Right ventricle myocardium inferior (tissue), 1 donor: ENCODE measurements at regions not wholly inside any gene's neighbourhood (a gene's known extent, or its start where the extent isn't known, plus 50 kb on each side); places are given as distances from the start of the nearest gene placed in this dataset.

Experiments used
- ATAC-seq: fragments of 200-7000 bp; cut with Tn5 transposase; one replicate; pipeline ENCODE4 v1.9.1; 2020; ENCODE audit warnings: mild to moderate bottlenecking, moderate library complexity
- DNase-seq: peaks from one replicate; pipeline ENCODE4 v3.0.0; 2021; ENCODE audit errors: missing footprints
- intact Hi-C: fragments of 100-400 bp; cut with DNase I; formaldehyde crosslinking; loops from one replicate; pipeline ENCODE4 v1.11.0; 2022
- donor health status: DM: no; HTN: yes; CAD: no; lungs with severe emphysema.

DNA sequence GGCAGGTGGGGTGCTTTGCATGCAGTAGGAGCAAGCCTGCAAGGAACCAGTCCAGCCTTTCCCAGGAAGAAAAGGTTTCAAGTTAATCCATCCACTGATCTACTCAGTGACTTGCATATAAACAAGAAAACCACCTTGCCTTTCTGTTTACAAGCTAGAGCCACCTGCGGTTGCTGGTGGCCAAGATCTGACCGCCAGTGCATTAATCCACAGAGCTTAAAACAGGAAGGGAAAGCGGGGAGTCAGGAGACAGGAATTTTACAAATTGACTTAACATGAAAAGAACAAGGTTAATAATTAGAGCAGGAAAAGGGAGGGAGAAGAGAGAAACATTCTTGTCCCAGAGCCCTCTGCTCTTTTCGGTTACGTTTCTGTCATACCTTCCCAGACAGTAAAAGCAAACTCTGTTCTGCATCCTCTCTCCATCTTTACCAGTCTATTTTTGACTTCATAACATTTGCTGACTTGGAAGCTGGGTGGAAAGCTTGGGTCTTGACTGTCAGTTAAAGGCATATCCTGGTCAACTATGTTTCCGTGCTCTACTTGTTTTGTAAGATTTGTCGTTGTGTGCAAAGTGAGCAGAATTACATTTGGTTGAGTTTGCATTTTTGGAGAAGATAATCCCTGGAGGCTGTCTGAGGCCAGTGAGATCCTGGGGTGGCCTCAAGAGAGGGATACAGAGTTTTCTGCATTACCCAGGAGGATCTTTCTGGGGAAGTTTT, 760.6 kb downstream of the EFNB2 start:
- intact Hi-C loops = no loop called here
- DNase-seq = no peak
- no peak for ATAC-seq

DNA sequence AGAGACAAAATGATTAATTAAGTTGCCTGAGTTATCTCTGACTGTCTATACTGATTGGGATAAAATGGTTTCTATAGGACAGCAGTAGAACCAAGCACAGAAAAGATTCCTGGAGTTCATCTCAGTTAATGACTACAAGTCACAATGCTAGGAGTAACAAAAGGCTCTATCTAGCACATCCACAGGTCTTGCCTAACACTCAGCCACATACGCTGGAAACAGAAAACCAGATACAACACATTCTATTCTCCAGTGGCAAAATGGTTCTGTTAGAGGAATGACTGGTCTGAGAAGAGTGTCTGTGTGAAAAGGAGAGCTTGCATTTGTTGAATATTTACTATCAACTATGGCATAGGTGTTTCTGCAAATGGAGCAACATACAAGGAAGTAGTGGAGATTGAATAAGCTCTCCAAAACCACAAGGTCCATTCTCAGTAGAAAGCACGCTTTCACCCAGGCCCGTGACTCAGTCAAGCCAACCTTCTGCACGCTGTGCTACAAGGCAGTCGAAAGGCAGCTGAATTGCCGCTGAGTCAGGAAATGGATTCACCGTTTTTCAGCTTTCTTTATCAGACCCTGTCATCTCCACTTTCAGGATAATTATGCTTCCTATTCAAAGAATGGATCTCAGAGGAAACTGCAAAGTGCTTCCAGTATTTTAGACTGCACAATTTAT, 761.5 kb downstream of the EFNB2 start:
- ATAC-seq = no peak
- intact Hi-C loops = no loop called here
- DNase-seq = no peak

DNA sequence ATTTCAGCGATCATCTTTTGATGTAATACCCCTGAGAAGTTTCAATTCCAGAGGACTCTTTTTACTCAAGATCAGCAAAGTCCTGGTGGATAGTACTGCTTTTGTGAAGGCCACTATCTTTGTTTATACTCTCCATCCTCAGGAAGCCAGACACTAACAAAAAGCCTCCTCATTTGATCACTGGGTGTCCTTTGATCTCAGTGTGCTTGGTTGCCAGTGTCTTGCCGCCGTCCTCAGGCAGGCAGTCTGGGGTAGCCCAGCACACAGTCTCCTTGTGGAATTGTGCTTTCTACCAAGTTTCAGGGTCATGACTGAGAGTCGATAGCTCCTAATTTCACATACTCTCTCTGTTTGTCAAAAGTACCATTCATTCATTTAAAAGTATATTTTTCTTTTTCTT, 762.2 kb downstream of the EFNB2 start:
- no peak for ATAC-seq
- DNase-seq = no peak
- intact Hi-C loops = no loop called here

DNA sequence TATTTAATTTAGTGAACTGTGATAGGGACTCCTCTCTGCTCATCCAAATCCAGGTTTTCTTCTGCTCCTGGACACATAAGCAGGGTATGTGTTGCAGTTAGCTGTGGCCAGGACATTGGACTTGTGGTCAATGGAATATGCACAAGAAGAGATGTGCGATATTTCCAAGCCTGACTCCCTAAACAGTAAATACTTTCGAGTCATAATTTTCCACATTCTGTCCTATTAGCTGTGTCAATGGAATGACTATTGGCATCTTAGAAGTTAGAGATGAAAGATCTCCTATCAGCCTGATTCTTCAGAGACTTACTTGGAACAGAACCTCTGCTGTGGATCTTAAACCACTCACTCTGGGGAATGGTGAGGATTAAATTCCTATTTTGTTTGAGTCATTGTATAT, 771.0 kb downstream of the EFNB2 start:
- no peak for DNase-seq
- intact Hi-C loops = no loop called here
- ATAC-seq = no peak

DNA sequence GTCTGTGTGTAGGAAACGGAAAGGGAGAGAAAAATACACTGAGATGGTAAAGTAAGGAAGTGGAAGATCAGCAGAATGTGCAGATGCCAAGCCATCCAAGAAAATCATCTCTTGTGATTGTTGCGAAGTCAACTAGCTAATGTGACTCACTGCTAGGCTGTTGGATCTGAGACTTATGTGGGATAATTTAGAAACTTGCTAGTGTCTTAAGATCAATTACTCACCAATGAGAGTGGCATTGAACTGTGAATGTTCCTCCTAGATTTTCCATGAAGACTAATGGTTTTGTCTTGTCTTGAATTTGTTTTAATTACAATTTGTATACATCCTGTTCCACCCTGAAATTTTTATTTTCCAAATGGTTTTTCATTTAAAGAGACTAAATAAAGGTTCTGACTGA, 771.6 kb downstream of the EFNB2 start:
- intact Hi-C loops = no loop called here
- ATAC-seq = no peak
- DNase-seq = no peak

DNA sequence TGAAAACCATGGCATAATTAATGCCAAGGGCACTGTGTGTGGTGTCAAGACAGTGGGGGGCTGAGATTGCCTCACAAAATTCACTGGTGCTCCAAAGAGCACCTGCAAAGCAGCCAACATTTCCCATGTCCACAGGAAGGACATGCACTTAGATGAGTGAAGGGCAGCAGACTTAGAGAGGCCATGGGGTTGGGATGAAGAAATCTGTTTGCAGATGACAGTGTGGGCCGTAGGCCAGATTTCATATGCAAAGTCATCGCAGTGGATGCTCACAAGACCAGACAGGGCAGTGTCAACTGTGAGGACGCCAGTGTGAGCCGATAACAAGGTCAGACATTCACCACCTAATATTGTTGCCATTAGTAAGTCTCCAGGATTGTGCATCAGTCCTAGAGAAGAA, 773.4 kb downstream of the EFNB2 start:
- DNase-seq (no peak), ATAC-seq (no peak)
- intact Hi-C loops = no loop called here

DNA sequence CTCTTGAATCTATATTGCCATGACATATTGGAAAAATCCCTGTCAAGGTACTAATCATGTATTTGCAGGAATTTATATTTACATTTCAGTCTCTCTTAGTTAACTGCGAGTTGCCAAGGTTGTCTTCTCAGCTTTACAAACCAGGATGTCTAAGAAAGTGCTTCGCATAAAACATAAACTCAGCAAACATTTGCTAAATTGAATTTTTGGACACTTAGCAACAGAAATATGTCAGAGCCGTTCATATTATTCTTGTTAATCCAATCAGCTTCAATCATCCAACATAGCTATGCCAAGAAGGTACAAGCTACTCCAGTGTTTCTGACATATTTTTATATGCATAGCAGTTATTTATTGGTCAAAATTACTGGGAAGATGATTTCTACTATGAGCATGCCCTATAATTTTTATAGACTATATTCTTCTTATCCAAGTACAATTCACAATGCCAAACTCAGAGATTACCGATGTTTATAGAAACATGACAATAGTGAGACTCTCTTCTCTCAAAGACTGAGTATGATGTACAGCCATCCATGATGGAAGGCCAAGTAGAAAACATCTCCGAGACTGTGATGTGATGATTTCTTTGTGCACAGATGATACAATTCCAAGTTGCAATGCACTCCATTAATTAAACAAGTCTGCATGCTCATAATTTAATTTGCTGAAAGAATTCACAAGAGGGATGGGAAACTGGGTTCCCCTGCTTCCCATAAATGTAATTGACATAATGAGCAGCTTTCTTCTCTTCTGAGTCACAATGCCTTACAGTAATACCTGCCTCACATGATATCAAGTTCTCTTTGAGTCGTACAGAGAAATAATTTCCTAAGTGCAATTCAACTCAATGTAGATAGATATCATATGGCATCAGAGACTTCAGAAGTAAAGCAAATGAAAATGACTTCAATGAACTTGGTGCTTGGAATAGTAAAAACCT, 776.3 kb downstream of the EFNB2 start:
- DNase-seq (no peak), ATAC-seq (no peak)
- intact Hi-C loops = no loop called here

DNA sequence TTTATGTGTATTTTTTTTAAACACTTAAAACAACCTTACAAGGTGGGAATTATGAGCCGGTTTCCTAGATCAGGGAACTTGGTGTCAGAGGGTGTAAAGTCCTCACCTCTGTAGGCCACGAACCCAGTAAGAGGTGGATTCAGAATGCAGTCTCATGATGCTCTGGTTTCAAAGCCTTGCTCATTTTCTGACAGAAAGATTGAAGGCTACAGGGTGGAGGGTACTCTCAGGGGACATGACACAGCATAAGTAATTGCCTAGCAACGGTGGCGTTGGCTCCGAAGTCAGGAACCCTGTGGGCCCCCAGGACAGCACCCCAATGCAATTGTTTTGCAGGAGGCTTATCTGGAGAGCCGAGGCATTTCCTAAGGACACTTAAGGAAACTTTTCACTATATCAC, 794.7 kb downstream of the EFNB2 start:
- intact Hi-C loops = no loop called here
- DNase-seq (no peak), ATAC-seq (no peak)

DNA sequence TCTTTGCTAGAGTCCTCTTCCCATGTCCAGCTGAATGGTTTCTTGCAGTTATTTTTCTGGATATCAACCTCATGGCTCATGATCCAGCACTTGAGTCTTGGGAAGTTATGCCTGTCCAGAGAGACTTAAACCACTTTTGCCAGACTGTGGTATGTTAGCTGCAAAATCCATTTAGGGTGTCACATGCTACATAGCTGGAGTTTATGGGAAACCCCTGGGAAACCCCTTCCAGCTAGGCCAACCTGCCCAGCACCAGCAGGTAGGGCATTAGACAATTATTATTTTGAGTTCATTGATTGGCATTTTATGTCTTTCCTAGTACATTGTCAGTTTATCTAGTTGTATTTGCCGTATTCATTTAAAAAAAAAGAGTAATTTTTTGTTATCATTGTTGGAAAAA, 797.8 kb downstream of the EFNB2 start:
- intact Hi-C loops = no loop called here
- ATAC-seq (no peak), DNase-seq (no peak)

DNA sequence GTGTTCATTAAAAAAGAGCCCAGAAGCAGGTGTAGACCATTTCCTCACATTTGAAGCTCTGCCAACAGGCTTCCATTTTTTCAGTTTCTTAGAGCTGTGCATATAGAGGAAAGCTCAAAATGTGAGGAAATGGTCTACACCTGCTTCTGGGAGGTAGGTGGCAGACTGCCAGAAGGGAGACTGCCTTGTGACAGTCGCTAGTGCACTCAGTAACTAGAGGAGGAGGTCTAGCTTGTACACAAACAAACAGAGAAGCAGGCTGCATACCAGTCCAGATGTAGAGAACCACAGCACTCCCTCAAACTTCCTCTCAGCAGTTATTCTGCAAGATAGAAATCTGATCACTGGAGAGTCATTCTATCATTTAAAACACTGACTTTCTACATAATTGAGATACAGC, 800.2 kb downstream of the EFNB2 start:
- DNase-seq = no peak
- intact Hi-C loops = no loop called here
- ATAC-seq = no peak

DNA sequence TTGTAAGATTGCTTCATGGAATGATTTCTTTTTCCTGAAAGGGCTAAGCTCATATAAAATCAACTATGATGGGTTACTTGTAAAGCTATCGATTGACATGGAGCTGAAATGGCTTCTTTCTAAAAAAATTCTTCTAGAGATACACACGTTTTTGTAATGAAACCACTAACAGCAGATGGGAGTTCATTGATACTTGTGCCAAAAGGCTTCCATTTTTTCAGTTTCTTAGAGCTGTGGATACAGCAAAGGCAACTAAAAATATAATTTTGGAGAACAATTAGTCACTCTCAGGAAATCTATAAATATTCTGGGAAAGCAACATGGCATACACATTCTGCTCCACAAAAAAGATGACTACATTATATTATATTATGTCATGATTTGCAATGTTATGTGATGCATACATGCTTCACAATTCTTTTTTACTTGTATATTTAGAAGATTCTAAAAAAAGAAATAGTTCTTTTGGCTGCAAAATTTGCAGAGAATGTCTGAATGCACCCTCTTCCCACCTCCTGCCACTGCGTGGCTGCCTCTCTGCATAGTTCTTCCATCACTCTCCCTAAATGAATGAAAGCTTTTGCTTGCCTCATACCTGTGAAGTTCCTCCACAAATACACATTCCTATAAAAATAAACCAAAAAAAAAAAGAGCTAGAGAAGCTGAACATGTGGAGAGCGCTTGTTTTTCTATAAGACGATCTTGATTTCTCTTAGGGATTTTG, 802.5 kb downstream of the EFNB2 start:
- DNase-seq = no peak
- intact Hi-C loops = no loop called here

DNA sequence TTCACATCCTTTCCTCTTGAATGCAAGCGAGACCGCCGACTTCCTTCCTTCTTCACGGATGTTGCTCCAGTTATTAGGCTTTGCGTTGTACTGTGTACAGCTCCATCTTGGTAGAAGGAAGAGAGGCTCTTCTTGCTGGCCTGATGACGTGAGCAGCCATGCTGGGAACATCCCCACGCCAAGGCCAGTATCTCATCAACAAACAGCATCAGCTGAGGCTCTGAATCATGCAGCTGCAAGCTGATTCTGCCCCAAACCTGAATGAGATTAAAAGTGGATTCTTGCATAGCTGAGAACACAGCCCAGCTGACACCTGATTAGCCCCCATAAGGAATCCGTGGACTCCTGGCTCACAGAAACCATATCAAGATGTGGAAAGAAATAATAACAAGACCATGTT, 809.6 kb downstream of the EFNB2 start:
- intact Hi-C loops = no loop called here
- DNase-seq = no peak
- ATAC-seq = no peak

More for the DNA sequence above, 802.5 kb downstream of the EFNB2 start:
- no peak for ATAC-seq

DNA sequence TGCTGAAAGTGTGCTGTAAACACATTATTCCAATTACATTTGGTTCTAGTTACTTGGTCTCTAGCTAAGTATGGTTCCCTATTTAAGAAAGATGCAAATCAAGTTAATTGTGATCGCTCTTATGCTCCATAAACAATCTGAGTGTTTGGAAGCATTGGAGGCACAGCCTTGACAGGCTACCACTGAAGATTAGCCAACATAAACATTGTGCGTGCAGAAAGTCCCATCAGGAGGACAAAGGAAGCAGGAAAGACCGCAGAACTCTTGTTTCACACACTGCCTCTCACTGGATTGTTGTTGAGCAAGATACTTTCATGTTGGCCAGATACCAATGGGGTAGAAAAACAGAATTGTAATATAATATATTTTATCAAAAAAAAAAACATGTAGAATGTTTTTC, 814.4 kb downstream of the EFNB2 start:
- ATAC-seq (no peak), DNase-seq (no peak)
- intact Hi-C loops = no loop called here

DNA sequence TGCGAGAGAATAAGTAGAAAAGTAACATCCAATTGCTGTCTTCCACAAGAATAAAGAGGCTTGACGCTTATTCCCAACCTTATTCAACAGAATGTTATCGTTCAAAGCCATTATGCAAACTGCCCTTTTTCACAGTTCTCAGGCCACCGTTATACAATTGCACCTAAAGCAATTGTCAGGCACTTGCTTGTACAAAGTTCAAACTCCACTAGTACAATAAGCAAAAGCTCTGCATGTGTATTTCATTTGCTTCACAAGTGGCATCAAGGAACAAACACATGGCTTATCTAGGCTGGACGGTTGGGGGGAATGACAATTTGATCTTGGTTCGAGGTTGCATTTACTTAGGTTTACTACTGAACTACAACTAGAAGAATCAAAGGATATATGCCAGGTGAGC, 815.6 kb downstream of the EFNB2 start:
- intact Hi-C loops = no loop called here
- no peak for ATAC-seq
- DNase-seq = no peak

DNA sequence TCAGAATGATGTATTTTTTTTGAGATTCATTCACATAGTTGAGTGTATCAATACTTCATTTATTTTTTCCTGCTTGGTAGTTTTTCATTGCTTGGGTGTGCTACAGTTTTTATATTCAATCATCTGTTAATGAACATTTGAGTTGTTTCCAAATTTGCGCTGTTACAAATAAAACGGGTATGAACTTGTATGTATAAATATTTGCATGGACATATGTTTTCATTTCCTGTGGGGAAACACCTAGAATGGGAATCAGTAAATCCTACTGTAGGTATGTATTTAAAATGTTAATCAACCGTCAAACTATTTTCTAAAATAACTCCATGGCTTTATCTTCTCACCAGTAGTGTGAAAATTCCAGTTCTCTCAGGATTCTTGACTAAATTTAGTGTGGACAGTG, 826.3 kb downstream of the EFNB2 start:
- intact Hi-C loops = no loop called here
- no peak for DNase-seq
- ATAC-seq = no peak

DNA sequence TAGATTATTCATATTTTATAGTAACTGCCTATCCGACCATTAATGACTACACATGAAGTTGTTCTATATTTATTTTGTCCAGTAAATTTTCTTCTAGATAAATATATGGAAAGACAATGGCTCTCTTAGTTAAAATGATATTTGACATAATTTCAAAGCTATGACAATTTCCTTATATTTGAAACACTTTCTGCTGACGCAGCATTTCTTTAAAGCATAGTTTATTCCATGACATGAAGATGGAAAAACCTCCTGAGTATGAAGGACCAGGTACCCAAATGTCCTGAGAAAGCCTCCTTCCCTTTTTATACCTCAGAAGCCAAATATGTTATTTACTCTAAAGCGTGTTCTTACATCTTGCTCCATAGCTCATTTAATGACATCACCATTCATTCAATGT, 831.6 kb downstream of the EFNB2 start:
- DNase-seq = no peak
- intact Hi-C loops = no loop called here
- ATAC-seq = no peak

DNA sequence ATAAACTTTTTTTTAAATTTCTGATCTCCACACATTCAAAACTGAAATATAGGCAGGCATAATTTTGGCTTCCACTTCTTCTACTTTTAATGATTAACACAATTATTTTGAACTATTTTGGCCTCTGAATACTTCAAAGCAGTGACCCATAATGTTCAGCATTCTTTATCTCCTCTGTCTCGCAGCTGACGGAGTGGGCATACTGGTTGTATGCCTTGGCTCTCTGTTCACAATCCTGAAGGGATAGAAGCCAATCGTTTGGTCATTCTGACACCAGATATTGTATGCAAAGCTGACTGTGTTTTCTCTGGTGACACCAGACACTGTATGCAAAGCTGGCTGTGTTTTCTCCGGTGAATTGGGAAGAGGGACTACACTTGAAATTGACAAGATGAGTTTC, 833.0 kb downstream of the EFNB2 start:
- DNase-seq = no peak
- ATAC-seq = no peak
- intact Hi-C loops = no loop called here

DNA sequence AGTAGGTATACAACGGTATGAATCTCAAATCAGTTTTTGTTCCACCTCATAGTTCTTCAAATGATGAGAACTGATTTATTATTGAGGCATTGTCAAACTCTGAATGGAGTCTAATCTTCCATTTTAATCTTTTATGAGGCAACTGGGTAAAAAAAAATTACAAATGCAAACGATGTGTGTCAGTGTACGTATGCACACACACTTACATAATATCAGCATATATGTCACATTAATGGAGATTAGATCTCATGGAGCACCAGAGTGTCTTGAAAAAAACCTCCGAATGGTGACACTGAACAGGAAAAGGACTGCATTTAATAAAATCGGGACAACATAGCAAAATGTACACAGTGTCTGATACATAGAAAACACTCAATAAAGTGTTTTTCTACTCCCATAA, 842.7 kb downstream of the EFNB2 start:
- DNase-seq (no peak), ATAC-seq (no peak)
- intact Hi-C loops = no loop called here

DNA sequence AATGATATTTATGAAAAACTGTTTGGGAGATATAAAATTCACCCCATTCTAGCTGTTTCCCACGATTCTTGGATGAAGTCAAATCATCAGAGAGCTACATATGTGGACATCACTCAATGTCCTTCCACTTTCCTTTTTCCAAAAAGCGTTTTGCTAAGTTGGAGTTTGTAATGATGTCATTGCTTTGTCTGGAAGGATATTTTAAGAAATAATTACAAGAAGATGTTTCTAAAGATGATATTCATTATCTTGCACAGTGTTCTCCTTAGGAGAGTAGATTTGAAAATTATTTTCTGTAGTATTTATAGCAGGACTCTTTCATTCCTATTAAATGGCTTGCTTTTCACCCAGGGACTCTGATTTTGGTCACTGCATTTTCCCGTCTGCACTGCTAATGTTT, 851.2 kb downstream of the EFNB2 start:
- ATAC-seq (no peak), DNase-seq (no peak)
- intact Hi-C loops = no loop called here
